MM.1S (cell line): ENCODE measurements at regions not wholly inside any gene's neighbourhood (a gene's known extent, or its start where the extent isn't known, plus 50 kb on each side); places are given as distances from the start of the nearest gene placed in this dataset.

Experiments
- CTCF ChIP-seq: fragments of 300-600 bp; sonication (generic); IDR thresholded peaks from 2 replicates; pipeline ENCODE4 v1.5.1; 2016; ENCODE audit warnings: antibody characterized with exemption, low read length, mixed read lengths
- EZH2 ChIP-seq: fragments of 300-600 bp; sonication (generic); optimal IDR thresholded peaks from 2 replicates; pipeline ENCODE3; 2017; ENCODE audit warnings: low read depth, mild to moderate bottlenecking, antibody characterized with exemption, low read length, mixed read lengths

GRCh38 chr6:95501032-95501904, 76.1 kb upstream of the MANEA start:
- TF ChIP-seq CTCF (no peak), EZH2 (no peak)
